PC-3 (cell line): ENCODE measurements at regions not wholly inside any gene's neighbourhood (a gene's known extent, or its start where the extent isn't known, plus 50 kb on each side); places are given as distances from the start of the nearest gene placed in this dataset.

Source experiments
- CTCF ChIP-seq: fragments of 300-600 bp; sonication (generic); conservative IDR thresholded peaks from 2 replicates; pipeline ENCODE4 v1.5.1; 2017; ENCODE audit warnings: antibody characterized with exemption, low read depth, mild to moderate bottlenecking, low read length
- EZH2phosphoT487 ChIP-seq: fragments of 300-600 bp; sonication (generic); IDR thresholded peaks from 2 replicates; pipeline ENCODE4 v1.6.1; 2018; ENCODE audit warnings: mild to moderate bottlenecking, antibody characterized with exemption, low read length, borderline replicate concordance

DNA sequence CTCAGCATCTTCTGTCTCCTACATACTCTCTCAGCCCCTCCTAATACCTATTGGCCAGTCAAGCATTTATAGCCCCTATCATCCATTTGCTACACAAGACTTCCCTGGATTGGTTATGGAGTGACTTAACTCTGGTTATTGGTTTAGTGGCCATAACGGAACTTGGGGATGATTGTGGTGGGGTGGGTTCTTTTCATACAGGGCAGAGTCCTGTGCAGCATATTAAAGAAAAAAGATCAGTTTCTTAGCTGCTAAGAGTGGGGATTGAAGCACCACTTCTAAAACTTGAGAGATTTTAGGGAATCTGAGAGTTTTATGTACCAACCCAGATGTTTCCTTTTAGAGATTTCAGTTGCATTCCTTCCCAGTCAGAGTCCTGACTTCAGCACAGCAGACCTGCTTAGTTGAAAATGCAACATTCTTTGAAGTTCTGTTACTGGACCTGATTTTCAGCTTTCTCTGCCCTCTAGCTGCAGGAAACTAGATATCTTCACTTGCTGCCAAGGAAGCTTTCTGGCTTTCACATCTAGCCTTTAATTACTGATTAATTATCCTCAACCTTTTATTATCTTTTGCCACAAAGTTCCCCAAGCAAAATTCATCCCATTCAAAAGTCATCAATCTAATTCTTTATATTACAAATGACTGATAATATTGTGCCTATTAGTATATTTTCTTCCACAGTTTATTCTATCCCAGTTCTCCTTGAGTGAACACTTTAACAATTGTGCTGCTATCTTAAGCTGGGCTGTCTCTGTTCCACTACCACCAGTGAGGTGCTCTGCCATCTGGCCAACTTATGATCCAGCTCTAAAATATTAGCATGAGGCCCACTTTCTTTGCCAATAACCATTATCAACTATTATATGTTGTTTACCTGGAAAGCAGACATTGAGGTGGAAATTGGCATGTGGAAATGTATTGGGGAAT, 906.0 kb upstream of the ALCAM start:
- peak; percentile 78 for TF ChIP-seq CTCF
- no peak for TF ChIP-seq EZH2phosphoT487
